GM12875 (cell line): ENCODE measurements at regions not wholly inside any gene's neighbourhood (a gene's known extent, or its start where the extent isn't known, plus 50 kb on each side); places are given as distances from the start of the nearest gene placed in this dataset.

Experiments
- H3K4me3 ChIP-seq: one replicate; pipeline ENCODE4 v1.5.1; 2011; ENCODE audit warnings: low read depth, low read length, control low read depth
- TF ChIP-seq, protein P1 (sequence below): IDR thresholded peaks from 2 replicates; pipeline ENCODE4 v1.5.1; 2011; ENCODE audit warnings: low read depth, mild to moderate bottlenecking, control low read depth, inconsistent platforms, low read length, moderate library complexity, borderline replicate concordance; ENCODE audit not compliant: insufficient read depth

DNA sequence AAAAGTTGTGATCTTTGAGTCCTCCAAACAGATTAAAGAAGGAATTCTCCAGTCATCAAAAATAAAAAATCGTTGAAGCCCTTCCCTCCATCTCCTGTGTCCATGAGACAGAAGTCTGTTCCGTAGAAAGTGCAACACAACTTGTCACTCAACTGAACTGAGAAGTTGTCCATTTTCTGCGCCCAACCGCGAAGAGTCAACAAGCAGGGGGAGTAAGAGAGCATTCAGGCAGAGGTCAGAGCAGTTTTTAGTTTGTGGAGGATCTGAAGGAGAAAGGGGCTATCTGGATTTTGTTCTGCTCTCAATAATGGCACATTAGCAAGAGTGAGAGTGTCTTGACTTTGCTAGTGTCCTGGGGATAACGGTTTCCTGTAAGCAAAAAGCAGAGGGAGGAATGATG lies 303.9 kb downstream of the ICE1 start:
- TF ChIP-seq, protein P1, sequence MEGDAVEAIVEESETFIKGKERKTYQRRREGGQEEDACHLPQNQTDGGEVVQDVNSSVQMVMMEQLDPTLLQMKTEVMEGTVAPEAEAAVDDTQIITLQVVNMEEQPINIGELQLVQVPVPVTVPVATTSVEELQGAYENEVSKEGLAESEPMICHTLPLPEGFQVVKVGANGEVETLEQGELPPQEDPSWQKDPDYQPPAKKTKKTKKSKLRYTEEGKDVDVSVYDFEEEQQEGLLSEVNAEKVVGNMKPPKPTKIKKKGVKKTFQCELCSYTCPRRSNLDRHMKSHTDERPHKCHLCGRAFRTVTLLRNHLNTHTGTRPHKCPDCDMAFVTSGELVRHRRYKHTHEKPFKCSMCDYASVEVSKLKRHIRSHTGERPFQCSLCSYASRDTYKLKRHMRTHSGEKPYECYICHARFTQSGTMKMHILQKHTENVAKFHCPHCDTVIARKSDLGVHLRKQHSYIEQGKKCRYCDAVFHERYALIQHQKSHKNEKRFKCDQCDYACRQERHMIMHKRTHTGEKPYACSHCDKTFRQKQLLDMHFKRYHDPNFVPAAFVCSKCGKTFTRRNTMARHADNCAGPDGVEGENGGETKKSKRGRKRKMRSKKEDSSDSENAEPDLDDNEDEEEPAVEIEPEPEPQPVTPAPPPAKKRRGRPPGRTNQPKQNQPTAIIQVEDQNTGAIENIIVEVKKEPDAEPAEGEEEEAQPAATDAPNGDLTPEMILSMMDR, result no peak
- H3K4me3 ChIP-seq, result no peak overlapping the region

DNA sequence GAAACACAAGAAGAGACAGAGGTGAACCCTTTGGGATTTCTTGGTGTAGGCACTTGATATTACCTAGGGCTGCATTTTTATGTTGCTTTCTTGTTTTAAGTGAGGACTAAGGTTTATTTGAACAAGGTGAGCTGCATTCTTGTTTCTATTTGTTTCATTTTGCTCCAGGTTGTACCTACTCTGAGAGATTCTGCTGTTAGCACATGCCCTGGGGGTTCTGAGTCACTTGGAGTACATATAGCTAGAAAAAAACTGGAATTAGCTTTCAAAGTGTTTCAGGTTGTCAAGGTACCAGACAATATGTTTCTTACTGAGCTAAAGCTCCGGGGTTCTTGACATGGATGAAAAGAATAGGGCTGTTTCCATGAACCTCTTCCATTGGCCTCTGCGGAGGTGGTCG lies 299.4 kb downstream of the ICE1 start:
- TF ChIP-seq, protein P1, result no peak
- no peak overlapping the region for H3K4me3 ChIP-seq

DNA sequence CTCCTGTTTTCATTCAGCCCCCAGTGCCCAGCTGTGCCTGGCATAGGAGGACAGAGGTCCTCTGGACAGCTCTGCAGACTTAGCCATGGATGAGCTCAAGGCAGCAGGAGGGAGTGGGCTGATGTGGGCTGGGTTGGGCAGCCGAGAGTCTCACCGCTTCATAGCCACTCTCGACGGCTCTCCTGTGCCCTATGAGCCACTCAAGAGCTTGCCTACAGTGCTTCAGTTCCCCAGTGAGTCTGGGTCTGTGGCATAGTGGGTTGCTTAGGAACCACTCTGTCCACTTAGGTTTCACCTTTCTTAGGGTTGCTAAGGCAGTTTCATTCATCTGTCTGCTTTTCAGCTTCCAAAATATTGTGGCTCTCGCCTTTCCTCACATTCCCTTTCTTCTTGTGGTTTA lies 296.8 kb downstream of the ICE1 start:
- TF ChIP-seq, protein P1, result no peak
- H3K4me3 ChIP-seq, result no peak overlapping the region

DNA sequence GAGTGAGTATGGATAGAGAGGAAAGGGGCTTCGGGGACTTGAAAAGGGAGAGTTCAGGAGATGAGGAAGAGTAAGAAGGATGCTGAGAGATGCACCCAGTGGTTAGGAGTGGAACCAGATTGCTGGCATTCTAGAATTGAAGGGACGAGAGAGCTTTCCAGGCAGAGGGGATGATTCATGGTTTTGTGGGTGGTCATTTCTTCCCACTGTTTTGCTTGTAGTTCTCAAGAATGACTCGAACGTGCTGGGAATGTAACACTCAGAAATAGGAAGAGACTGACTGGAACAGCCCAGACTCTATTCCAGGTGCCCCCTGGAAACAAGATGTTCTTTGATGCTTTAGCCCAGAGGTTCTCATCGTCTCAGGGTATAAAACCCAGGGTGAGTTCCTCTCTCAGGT lies 294.2 kb downstream of the ICE1 start:
- no peak overlapping the region for H3K4me3 ChIP-seq
- TF ChIP-seq, protein P1, result no peak

DNA sequence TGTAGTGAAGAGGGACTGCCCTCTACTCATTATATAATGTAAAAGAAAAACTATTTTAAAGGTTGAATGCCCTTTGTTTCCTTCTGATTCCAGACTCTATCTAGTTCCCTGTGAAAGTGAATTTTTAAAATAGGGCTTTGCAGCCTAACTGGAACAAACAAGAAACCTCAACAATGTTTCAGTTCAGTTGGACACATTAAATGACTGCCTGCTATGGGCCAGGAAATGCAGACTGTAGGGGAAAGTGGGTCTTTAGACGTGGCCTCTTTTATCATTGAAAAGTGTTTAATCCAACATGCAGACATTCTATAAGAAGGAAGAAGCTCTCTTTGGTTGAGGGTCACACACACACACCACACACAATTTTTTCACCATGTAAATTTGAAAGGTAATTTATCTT lies 289.1 kb downstream of the ICE1 start:
- H3K4me3 ChIP-seq, result no peak overlapping the region
- TF ChIP-seq, protein P1, result no peak

GRCh38 chr5:5711112-5711511 lies 288.6 kb downstream of the ICE1 start:
- TF ChIP-seq, protein P1, result no peak
- no peak overlapping the region for H3K4me3 ChIP-seq

DNA sequence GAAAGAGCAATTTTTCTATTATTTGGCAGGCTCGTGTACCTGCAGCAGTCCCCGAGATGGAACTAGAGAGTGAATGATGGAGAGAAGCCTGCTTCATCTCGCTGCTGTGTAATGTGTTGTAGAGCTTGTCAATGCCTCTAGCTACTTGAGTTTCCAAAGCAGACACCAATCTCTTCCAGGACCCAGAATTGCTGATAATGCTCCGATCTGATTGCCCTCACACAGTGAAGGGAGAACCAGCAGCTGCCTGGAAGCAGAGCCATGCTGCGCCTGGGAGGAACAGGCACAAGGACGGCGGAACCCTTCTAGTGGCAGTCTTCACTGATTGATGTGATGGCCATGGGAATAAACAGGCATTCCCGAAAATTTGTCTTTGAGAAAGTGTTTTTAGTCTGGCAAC lies 288.0 kb downstream of the ICE1 start:
- TF ChIP-seq, protein P1, result no peak
- H3K4me3 ChIP-seq, result no peak overlapping the region
